Middle frontal gyrus (tissue), 1 donor: ENCODE measurements at regions not wholly inside any gene's neighbourhood (a gene's known extent, or its start where the extent isn't known, plus 50 kb on each side); places are given as distances from the start of the nearest gene placed in this dataset.
"Not testable (repeated sequence)": the region's sequence is repeated elsewhere in the genome, so short reads cannot be mapped to it uniquely, and the experiment has no call there.

Source experiments
- DNase-seq: peaks from one replicate; pipeline ENCODE4 v3.0.0-alpha.2; 2015; ENCODE audit warnings: low spot score; ENCODE audit errors: extremely low spot score

DNA sequence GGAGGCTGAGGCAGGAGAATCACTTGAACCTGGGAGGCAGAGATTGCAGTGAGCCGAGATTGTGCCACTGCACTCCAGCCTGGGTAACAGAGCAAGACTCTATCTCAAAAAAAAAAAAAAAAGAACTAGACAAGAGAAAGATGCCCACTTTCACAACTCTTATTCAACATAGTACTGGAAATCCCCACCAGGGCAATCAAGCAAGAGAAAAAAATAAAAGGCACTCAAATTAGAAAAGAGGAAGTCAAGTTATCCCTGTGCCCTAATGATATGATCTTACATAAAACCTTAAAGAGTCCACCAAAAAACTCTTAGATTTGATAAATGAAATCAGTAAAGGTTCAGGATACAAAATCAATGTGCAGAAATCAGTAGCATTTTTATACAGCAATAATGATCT, 528.7 kb upstream of the NR5A2 start:
- not testable (repeated sequence) for DNase-seq

- DNase-seq = no peak
Observed at GRCh38 chr1:199508072-199508471, 519.4 kb upstream of the NR5A2 start.

GRCh38 chr1:199508653-199509052, 518.9 kb upstream of the NR5A2 start:
- DNase-seq = no peak

- DNase-seq = no peak
Observed at GRCh38 chr1:199509456-199509855, 518.1 kb upstream of the NR5A2 start.

GRCh38 chr1:199510314-199510713, 517.2 kb upstream of the NR5A2 start:
- DNase-seq = no peak

DNA sequence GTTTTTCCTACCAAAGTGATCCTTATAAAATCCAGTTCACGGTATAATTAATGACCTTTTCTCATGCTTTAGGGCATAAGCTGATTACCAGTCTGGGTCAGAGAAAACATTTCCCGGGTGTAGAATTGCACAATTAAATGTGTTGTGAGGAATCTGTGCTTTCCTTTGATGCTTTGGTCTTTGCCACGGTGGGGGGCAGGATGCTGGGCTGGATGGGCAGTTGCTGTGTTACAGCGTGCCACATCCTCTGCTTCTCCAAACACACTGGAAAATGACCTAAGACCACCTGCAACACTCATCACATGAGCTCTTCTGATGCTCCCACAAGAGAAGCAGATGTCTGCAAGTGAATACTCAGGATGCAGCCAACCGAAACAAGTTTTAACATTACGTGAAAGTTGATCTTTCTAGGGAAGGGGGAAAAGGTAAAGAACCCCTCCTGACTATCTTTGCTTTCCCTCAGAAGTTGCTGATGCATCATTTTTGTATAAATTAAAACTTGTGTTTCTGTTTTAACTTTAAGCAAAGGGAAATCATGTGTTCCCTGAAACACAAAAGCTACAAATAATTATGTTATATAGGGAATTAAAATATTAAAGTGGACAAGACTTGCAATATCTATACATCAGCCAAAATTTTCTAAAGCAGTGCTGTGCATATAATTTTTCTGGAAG, 515.3 kb upstream of the NR5A2 start:
- DNase-seq = no peak

- DNase-seq = no peak
Observed at GRCh38 chr1:199515261-199515660, 512.2 kb upstream of the NR5A2 start.

DNA sequence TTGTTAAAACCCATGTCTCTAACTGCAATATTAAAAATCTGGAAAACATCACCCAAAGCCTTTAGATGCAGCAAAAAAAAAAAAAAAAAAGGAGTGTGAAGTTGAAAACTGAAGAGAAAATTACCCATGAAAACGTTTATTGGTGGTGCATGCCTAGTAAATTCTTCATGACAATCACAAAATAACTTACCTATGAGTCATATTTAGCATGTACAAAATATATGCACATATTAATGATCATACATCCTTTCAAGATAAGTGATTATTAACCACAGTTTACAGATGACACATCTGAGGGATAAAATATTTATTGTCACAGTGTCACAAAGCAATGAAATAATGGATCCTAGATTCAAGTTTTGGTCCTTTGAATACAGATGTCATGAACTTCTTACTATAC, 505.2 kb upstream of the NR5A2 start:
- DNase-seq = no peak

- DNase-seq = peak; percentile 21
Observed at GRCh38 chr1:199522936-199523335, 504.6 kb upstream of the NR5A2 start.

DNA sequence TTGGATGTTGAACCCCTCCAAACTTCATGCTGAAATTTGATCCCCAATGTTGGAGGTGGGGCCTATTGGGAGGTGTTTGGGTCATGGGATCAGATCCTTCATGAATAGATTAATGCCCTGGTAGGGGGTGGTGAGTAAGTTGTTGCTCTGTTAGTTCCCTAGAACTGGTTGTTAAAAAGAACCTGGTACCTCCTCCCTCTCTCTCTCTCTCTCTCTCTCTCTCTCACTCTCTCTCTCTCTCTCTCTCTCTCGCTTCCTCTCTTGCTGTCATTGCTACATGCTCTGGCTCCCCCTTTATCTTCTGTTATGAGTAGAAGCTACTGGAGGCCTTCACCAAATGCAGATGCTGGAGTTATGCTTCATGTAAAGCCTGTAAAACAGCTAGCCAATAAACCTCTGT, 498.2 kb upstream of the NR5A2 start:
- no peak for DNase-seq

DNA sequence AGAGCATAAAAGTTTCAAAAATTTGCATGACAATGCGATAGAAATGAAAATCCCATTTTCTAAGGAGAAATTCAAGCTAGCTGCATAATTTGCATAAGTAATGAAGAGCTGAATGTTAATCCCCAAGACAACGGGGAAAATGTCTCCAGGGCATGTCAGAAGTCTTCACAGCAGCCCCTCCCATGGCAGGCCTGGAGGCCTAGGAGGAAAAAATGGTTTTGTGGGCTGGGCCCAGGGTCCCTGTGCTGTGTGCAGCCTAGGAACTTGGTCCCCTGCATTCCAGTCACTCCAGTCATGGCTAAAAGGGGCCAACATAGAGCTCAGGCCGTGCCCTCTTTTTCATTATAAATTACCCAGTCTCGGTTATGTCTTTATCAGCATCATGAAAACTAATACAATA, 494.1 kb upstream of the NR5A2 start:
- DNase-seq = not testable (repeated sequence)

- DNase-seq = no peak
Observed at GRCh38 chr1:199545780-199546179, 481.7 kb upstream of the NR5A2 start.

- no peak for DNase-seq
Observed at GRCh38 chr1:199546323-199546722, 481.2 kb upstream of the NR5A2 start.

DNA sequence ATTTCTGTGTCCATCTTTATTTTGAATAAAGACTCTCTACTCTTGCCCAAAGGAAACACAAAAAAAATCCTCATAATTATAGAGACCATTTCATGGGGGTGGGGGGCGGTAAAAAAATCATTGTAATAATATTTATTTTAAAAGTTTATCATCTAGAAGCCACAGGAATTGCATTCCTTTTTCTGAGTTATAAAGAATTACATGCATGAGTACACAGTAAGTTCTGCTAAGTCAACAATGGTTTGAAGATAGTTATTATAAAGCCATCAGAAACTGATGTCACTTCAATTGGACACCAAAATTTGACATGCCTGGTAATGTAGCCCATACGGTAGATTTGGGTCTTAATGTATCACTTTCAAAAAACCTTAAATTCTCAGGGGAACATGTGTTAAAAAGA, 478.1 kb upstream of the NR5A2 start:
- DNase-seq = no peak

DNA sequence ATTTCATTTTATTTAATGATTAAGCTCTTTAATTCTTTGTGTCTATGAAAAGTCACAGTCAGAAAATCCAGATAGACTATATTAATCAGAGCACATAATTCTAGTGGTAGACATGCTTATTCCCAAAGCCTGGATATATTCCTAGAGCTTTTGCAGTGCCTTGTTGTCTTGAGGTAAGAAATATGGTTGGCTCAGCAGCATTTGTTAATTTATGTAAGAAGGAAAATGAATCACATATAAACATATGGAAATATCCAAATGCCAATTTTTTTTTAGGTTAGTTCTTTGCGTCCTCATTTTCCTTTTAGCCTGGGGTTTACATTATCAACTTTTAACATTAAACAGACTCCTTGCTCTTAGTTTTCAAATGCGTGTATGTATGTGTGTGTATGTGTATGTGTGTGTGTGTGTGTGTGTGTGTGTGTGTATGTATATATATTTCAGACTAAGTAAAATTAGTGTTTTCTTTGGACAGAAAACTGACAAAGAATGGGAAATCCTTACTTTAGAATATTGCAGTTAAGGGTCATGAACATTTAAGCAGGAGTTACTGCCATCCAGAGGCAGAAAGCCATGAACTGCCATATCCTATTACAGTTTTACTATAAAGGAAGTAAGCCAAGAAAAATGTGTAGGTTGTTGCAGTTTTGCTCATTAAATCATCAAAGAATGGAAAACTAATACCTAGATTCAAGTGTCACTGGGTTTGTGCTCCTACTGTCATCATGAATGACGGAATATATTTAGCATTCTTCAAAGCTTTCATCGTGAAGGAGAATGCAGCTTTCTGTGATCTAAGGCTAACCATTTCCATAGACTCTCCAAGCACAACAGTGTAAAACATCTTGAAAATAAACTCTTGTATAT, 477.1 kb upstream of the NR5A2 start:
- no peak for DNase-seq

- DNase-seq = peak; percentile 46
Observed at GRCh38 chr1:199551967-199552565, 475.4 kb upstream of the NR5A2 start.

GRCh38 chr1:199553104-199553503, 474.4 kb upstream of the NR5A2 start:
- no peak for DNase-seq

DNA sequence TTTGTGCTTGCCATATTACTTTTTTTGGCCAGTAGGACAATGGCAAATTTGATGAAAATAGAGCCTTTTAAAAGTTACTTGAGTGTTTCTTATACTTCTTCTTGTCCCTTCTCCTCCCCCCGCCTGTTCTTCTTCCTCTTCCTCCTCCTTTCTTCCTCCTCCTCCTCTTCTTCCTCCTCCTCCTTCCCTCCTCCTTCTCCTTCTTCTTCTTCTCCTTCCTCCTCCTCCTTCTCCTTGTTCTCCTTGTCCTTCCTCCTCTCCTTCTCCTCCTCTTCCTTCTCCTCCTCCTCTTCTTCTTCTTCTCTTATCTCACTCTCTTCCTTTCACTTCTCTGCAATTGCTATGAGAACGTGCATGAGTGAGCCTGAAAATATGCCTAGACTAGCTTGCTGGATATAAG, 466.2 kb upstream of the NR5A2 start:
- no peak for DNase-seq

DNA sequence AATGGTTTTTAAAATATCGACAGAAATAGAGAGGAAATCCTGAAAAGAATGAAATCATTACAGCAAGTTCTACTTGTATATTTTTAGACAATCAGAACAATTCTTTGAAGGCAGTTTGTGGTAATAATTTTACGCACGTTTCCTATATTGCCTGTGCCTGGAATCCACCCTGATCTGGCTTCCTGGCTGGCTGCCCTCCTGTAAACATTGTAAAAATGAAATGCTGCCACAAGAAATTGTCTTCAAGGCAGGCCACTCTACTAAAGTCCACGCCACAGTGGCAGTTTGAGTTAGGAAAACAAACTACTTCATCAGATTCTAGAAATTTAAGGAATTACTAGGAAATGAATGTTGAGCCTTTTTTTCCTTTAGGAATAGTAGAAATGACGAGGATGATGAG, 454.5 kb upstream of the NR5A2 start:
- DNase-seq = no peak

DNA sequence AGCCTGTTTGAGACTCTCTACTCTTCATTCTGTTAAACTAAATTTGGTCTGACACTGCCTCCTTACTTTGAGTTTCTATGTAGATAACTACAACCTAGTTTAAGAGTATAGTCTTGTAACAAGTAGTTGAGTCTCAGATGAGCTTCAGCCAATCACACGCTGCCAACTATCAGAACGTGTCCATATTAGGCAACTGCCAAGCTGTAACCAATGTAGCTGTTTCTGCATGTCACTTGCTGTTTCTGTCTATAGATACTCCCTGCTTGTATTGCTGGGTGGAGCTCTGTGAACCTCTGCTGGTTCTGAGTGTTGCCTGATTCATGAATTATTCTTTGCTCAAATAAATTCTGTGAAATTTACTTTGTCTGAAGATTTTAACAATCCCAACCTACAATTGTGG, 452.6 kb upstream of the NR5A2 start:
- DNase-seq = no peak

DNA sequence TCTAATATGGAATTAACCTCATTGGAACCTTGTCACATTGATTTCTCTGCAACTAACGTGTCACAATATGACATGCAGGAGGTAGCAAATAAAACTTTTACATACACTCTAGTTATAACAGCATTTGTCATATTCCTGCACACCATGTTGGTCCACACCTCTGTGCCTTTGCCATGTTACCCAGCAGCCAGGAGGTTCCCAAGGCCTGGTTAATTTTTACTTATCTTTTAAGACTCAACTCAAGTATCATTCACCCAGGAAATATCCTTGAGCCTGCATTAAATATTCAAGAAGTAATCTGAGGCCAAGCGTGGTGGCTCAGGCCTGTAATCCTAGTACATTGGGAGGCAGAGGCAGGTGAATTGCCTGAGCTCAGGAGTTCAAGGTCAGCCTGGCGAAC, 447.2 kb upstream of the NR5A2 start:
- no peak for DNase-seq

- DNase-seq = no peak
Observed at GRCh38 chr1:199585392-199585791, 442.1 kb upstream of the NR5A2 start.
